H9 (cell line): ENCODE measurements at regions not wholly inside any gene's neighbourhood (a gene's known extent, or its start where the extent isn't known, plus 50 kb on each side); places are given as distances from the start of the nearest gene placed in this dataset.

Experiments
- DNase-seq: peaks from one replicate; pipeline ENCODE4 v3.0.0-alpha.2; 2017
- H2AFZ ChIP-seq: one replicate; pipeline ENCODE4 v1.6.1; 2013; ENCODE audit warnings: mild to moderate bottlenecking, low read length, control low read depth, moderate library complexity
- H2AK5ac ChIP-seq: 2 replicates; pipeline ENCODE4 v1.6.1; 2013; ENCODE audit warnings: low read length, control low read depth, mixed read lengths; ENCODE audit not compliant: insufficient read length
- H2BK120ac ChIP-seq: one replicate; pipeline ENCODE4 v1.6.1; 2013; ENCODE audit warnings: low read depth, mild to moderate bottlenecking, low read length, control low read depth, inconsistent platforms; ENCODE audit not compliant: poor library complexity, severe bottlenecking
- H2BK12ac ChIP-seq: 2 replicates; pipeline ENCODE4 v1.6.1; 2013; ENCODE audit warnings: low read length, control low read depth, mixed read lengths, low read depth; ENCODE audit not compliant: insufficient read length
- H2BK15ac ChIP-seq: 2 replicates; pipeline ENCODE4 v1.6.1; 2013; ENCODE audit warnings: low read depth, low read length, control low read depth
- H2BK20ac ChIP-seq: one replicate; pipeline ENCODE4 v1.6.1; 2013; ENCODE audit warnings: low read depth, mild to moderate bottlenecking, low read length, control low read depth, inconsistent platforms; ENCODE audit not compliant: poor library complexity, severe bottlenecking
- H2BK5ac ChIP-seq: 2 replicates; pipeline ENCODE4 v1.6.1; 2013; ENCODE audit warnings: low read length, control low read depth, mixed read lengths; ENCODE audit not compliant: insufficient read length
- H3K14ac ChIP-seq: 2 replicates; pipeline ENCODE4 v1.6.1; 2013; ENCODE audit warnings: low read length, control low read depth; ENCODE audit not compliant: insufficient read depth
- H3K18ac ChIP-seq: 2 replicates; pipeline ENCODE4 v1.6.1; 2013; ENCODE audit warnings: low read depth, mild to moderate bottlenecking, mixed read lengths, low read length, control low read depth; ENCODE audit not compliant: insufficient read length
- H3K23ac ChIP-seq: 2 replicates; pipeline ENCODE4 v1.6.1; 2013; ENCODE audit warnings: low read length, control low read depth, mixed read lengths, low read depth; ENCODE audit not compliant: insufficient read length
- H3K23me2 ChIP-seq: 2 replicates; pipeline ENCODE4 v1.6.1; 2013; ENCODE audit warnings: low read depth, mild to moderate bottlenecking, mixed read lengths, low read length, control low read depth; ENCODE audit not compliant: insufficient read length, poor library complexity, severe bottlenecking
- H3K27ac ChIP-seq: 2 replicates; pipeline ENCODE4 v1.5.1; 2013; ENCODE audit warnings: low read length, control low read depth, mixed read lengths, low read depth; ENCODE audit not compliant: insufficient read length
- H3K27me3 ChIP-seq: 2 replicates; pipeline ENCODE4 v1.6.1; 2013; ENCODE audit warnings: low read length, control low read depth, inconsistent platforms; ENCODE audit not compliant: insufficient read depth
- H3K4ac ChIP-seq: 2 replicates; pipeline ENCODE4 v1.6.1; 2013; ENCODE audit warnings: low read depth, mild to moderate bottlenecking, control low read depth, inconsistent platforms, low read length, moderate library complexity
- H3K4me1 ChIP-seq: 2 replicates; pipeline ENCODE4 v1.6.1; 2013; ENCODE audit warnings: low read length, control low read depth, inconsistent platforms; ENCODE audit not compliant: insufficient read depth
- H3K4me2 ChIP-seq: 2 replicates; pipeline ENCODE4 v1.6.1; 2013; ENCODE audit warnings: low read length, control low read depth, mixed read lengths; ENCODE audit not compliant: insufficient read length, insufficient read depth
- H3K56ac ChIP-seq: 2 replicates; pipeline ENCODE4 v1.6.1; 2013; ENCODE audit warnings: low read depth, mild to moderate bottlenecking, mixed read lengths, low read length, control low read depth; ENCODE audit not compliant: insufficient read length
- H3K79me1 ChIP-seq: 2 replicates; pipeline ENCODE4 v1.6.1; 2013; ENCODE audit warnings: low read depth, mild to moderate bottlenecking, moderate library complexity, low read length, control low read depth, inconsistent platforms; ENCODE audit not compliant: insufficient read depth, poor library complexity, severe bottlenecking
- H3K79me2 ChIP-seq: 2 replicates; pipeline ENCODE4 v1.6.1; 2013; ENCODE audit warnings: low read length, control low read depth, inconsistent platforms; ENCODE audit not compliant: insufficient read depth
- H3K9ac ChIP-seq: 2 replicates; pipeline ENCODE4 v1.6.1; 2013; ENCODE audit warnings: low read length, control low read depth, mixed read lengths; ENCODE audit not compliant: insufficient read length; ENCODE audit errors: extremely low read depth
- H3K9me3 ChIP-seq: one replicate; pipeline ENCODE4 v1.6.1; 2013; ENCODE audit warnings: low read depth, low read length, inconsistent platforms; ENCODE audit not compliant: control insufficient read depth
- H3T11ph ChIP-seq: one replicate; pipeline ENCODE4 v1.6.1; 2013; ENCODE audit warnings: mild to moderate bottlenecking, low read length, control low read depth, inconsistent platforms
- H4K20me1 ChIP-seq: one replicate; pipeline ENCODE4 v1.6.1; 2013; ENCODE audit not compliant: control insufficient read depth, insufficient read length, insufficient read depth
- H4K5ac ChIP-seq: 2 replicates; pipeline ENCODE4 v1.6.1; 2013; ENCODE audit warnings: low read depth, mild to moderate bottlenecking, mixed read lengths, low read length, control low read depth; ENCODE audit not compliant: insufficient read length
- H4K8ac ChIP-seq: replicated peaks from 2 replicates; pipeline ENCODE4 v1.6.1; 2013; ENCODE audit warnings: low read length, control low read depth, mixed read lengths, low read depth; ENCODE audit not compliant: insufficient read length
- H4K91ac ChIP-seq: 2 replicates; pipeline ENCODE4 v1.6.1; 2013; ENCODE audit warnings: low read depth, mild to moderate bottlenecking, moderate library complexity, mixed read lengths, low read length, control low read depth; ENCODE audit not compliant: insufficient read length
- H3K27ac Mint-ChIP-seq, 3 experiments: 2 replicates in 2 of 3; 3 replicates in 1 of 3; pipeline ENCODE4 v1.8.0; 2020 to 2021; ENCODE audit warnings: mixed read lengths in 3 of 3, mild to moderate bottlenecking in 1 of 3, moderate library complexity in 1 of 3
- H3K27me3 Mint-ChIP-seq: 2 replicates; pipeline ENCODE4 v1.8.0; 2021; ENCODE audit warnings: low read depth, mild to moderate bottlenecking, moderate library complexity, mixed read lengths
- H3K36me3 Mint-ChIP-seq, 3 experiments: 2 replicates in 2 of 3; 3 replicates in 1 of 3; pipeline ENCODE4 v1.8.0; 2020 to 2021; ENCODE audit warnings: low read depth in 3 of 3, mixed read lengths in 3 of 3; ENCODE audit not compliant: insufficient read depth in 1 of 3
- H3K4me1 Mint-ChIP-seq, 2 experiments: 2 replicates each; pipeline ENCODE4 v1.8.0; 2020; ENCODE audit warnings: mixed read lengths in 2 of 2
- H3K4me3 Mint-ChIP-seq, 2 experiments: 2 replicates in 1 of 2; 3 replicates in 1 of 2; pipeline ENCODE4 v1.8.0; 2020 to 2021; ENCODE audit warnings: mild to moderate bottlenecking in 2 of 2, mixed read lengths in 2 of 2, moderate library complexity in 1 of 2
- H3K9me3 Mint-ChIP-seq, 2 experiments: 2 replicates in 1 of 2; 3 replicates in 1 of 2; pipeline ENCODE4 v1.8.0; 2020; ENCODE audit warnings: mild to moderate bottlenecking in 2 of 2, mixed read lengths in 2 of 2, moderate library complexity in 1 of 2
- WGBS: extraction: QIAGEN DNeasy Blood & Tissue Kit; methylation state at CpG from one replicate; pipeline ENCODE4 v1.1.7; 2013; ENCODE audit warnings: missing lambda C conversion rate, low lambda C conversion rate, mixed read lengths; ENCODE audit not compliant: insufficient read length; ENCODE audit errors: extremely low coverage; 5-methylcytosine and 5-hydroxymethylcytosine counted together
- TF ChIP-seq, protein P1 (sequence below): fragments of 200-600 bp; sonication (generic); conservative IDR thresholded peaks from 3 replicates; pipeline ENCODE4 v1.8.0; 2021; ENCODE audit warnings: antibody characterized with exemption, mild to moderate bottlenecking

DNA sequence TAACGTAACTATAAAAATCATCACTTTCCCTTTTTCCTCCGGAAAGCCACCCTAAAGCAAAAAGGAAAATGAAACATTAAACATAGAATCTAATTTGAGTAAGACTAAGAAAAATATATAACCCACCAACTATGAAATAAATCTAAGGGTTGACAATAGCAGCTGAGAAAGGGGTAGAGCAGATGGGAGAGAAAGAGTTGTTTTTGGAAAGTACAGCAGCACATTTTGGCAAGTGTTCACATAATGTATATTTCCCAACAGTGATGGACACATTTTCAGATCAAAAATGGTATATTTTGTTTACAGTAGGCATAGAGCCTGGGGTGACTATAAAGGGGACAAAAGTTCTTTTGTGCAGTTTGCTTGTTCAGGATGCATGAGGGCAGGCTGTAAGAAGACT lies 1287.4 kb upstream of the B3GALT2 start:
- no peaks in the 10 kb centered on the region for H3K27me3 Mint-ChIP-seq
- Histone ChIP-seq H3K27me3 (no peaks in the 10 kb centered on the region), H4K5ac (no peak overlapping the region), H2AFZ (no peak overlapping the region), H3K79me1 (no peaks in the 10 kb centered on the region), H2AK5ac (no peak overlapping the region), H4K8ac (no peak overlapping the region), H3K4me1 (no peaks in the 10 kb centered on the region), H3K14ac (no peak overlapping the region), H3K9ac (no peak overlapping the region), H3K56ac (no peak overlapping the region), H3K79me2 (no peaks in the 10 kb centered on the region), H3K27ac (no peak overlapping the region), H3K23me2 (no peaks in the 10 kb centered on the region), H2BK15ac (no peak overlapping the region), H3K23ac (no peak overlapping the region), H2BK12ac (no peak overlapping the region), H2BK20ac (no peak overlapping the region), H3K4ac (no peak overlapping the region), H3K18ac (no peak overlapping the region), H4K91ac (no peak overlapping the region), H2BK5ac (no peak overlapping the region), H3T11ph (no peak overlapping the region), H2BK120ac (no peak overlapping the region), H3K9me3 (no peaks in the 10 kb centered on the region), H3K4me2 (no peak overlapping the region), H4K20me1 (no peaks in the 10 kb centered on the region)
- H3K36me3 Mint-ChIP-seq: no peaks in the 10 kb centered on the region
- no peaks in the 10 kb centered on the region; a peak in 1 of 5 replicates for H3K9me3 Mint-ChIP-seq
- no peaks in the 10 kb centered on the region for H3K4me1 Mint-ChIP-seq
- no CpG with 5 or more reads among the region's 2 CpGs for WGBS
- no peak overlapping the region for H3K4me3 Mint-ChIP-seq
- TF ChIP-seq, protein P1, sequence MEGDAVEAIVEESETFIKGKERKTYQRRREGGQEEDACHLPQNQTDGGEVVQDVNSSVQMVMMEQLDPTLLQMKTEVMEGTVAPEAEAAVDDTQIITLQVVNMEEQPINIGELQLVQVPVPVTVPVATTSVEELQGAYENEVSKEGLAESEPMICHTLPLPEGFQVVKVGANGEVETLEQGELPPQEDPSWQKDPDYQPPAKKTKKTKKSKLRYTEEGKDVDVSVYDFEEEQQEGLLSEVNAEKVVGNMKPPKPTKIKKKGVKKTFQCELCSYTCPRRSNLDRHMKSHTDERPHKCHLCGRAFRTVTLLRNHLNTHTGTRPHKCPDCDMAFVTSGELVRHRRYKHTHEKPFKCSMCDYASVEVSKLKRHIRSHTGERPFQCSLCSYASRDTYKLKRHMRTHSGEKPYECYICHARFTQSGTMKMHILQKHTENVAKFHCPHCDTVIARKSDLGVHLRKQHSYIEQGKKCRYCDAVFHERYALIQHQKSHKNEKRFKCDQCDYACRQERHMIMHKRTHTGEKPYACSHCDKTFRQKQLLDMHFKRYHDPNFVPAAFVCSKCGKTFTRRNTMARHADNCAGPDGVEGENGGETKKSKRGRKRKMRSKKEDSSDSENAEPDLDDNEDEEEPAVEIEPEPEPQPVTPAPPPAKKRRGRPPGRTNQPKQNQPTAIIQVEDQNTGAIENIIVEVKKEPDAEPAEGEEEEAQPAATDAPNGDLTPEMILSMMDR: no peak
- H3K27ac Mint-ChIP-seq: no peak overlapping the region
- no peak for DNase-seq
